H9 (cell line): ENCODE measurements at regions not wholly inside any gene's neighbourhood (a gene's known extent, or its start where the extent isn't known, plus 50 kb on each side); places are given as distances from the start of the nearest gene placed in this dataset.

Experiments
- DNase-seq: peaks from one replicate; pipeline ENCODE4 v3.0.0-alpha.2; 2017
- H2AFZ ChIP-seq: one replicate; pipeline ENCODE4 v1.6.1; 2013; ENCODE audit warnings: mild to moderate bottlenecking, low read length, control low read depth, moderate library complexity
- H2AK5ac ChIP-seq: 2 replicates; pipeline ENCODE4 v1.6.1; 2013; ENCODE audit warnings: low read length, control low read depth, mixed read lengths; ENCODE audit not compliant: insufficient read length
- H2BK120ac ChIP-seq: one replicate; pipeline ENCODE4 v1.6.1; 2013; ENCODE audit warnings: low read depth, mild to moderate bottlenecking, low read length, control low read depth, inconsistent platforms; ENCODE audit not compliant: poor library complexity, severe bottlenecking
- H2BK12ac ChIP-seq: 2 replicates; pipeline ENCODE4 v1.6.1; 2013; ENCODE audit warnings: low read length, control low read depth, mixed read lengths, low read depth; ENCODE audit not compliant: insufficient read length
- H2BK15ac ChIP-seq: 2 replicates; pipeline ENCODE4 v1.6.1; 2013; ENCODE audit warnings: low read depth, low read length, control low read depth
- H2BK20ac ChIP-seq: one replicate; pipeline ENCODE4 v1.6.1; 2013; ENCODE audit warnings: low read depth, mild to moderate bottlenecking, low read length, control low read depth, inconsistent platforms; ENCODE audit not compliant: poor library complexity, severe bottlenecking
- H2BK5ac ChIP-seq: 2 replicates; pipeline ENCODE4 v1.6.1; 2013; ENCODE audit warnings: low read length, control low read depth, mixed read lengths; ENCODE audit not compliant: insufficient read length
- H3K14ac ChIP-seq: 2 replicates; pipeline ENCODE4 v1.6.1; 2013; ENCODE audit warnings: low read length, control low read depth; ENCODE audit not compliant: insufficient read depth
- H3K18ac ChIP-seq: 2 replicates; pipeline ENCODE4 v1.6.1; 2013; ENCODE audit warnings: low read depth, mild to moderate bottlenecking, mixed read lengths, low read length, control low read depth; ENCODE audit not compliant: insufficient read length
- H3K23ac ChIP-seq: 2 replicates; pipeline ENCODE4 v1.6.1; 2013; ENCODE audit warnings: low read length, control low read depth, mixed read lengths, low read depth; ENCODE audit not compliant: insufficient read length
- H3K23me2 ChIP-seq: 2 replicates; pipeline ENCODE4 v1.6.1; 2013; ENCODE audit warnings: low read depth, mild to moderate bottlenecking, mixed read lengths, low read length, control low read depth; ENCODE audit not compliant: insufficient read length, poor library complexity, severe bottlenecking
- H3K27ac ChIP-seq: 2 replicates; pipeline ENCODE4 v1.5.1; 2013; ENCODE audit warnings: low read length, control low read depth, mixed read lengths, low read depth; ENCODE audit not compliant: insufficient read length
- H3K27me3 ChIP-seq: 2 replicates; pipeline ENCODE4 v1.6.1; 2013; ENCODE audit warnings: low read length, control low read depth, inconsistent platforms; ENCODE audit not compliant: insufficient read depth
- H3K4ac ChIP-seq: 2 replicates; pipeline ENCODE4 v1.6.1; 2013; ENCODE audit warnings: low read depth, mild to moderate bottlenecking, control low read depth, inconsistent platforms, low read length, moderate library complexity
- H3K4me1 ChIP-seq: 2 replicates; pipeline ENCODE4 v1.6.1; 2013; ENCODE audit warnings: low read length, control low read depth, inconsistent platforms; ENCODE audit not compliant: insufficient read depth
- H3K4me2 ChIP-seq: 2 replicates; pipeline ENCODE4 v1.6.1; 2013; ENCODE audit warnings: low read length, control low read depth, mixed read lengths; ENCODE audit not compliant: insufficient read length, insufficient read depth
- H3K56ac ChIP-seq: 2 replicates; pipeline ENCODE4 v1.6.1; 2013; ENCODE audit warnings: low read depth, mild to moderate bottlenecking, mixed read lengths, low read length, control low read depth; ENCODE audit not compliant: insufficient read length
- H3K79me1 ChIP-seq: 2 replicates; pipeline ENCODE4 v1.6.1; 2013; ENCODE audit warnings: low read depth, mild to moderate bottlenecking, moderate library complexity, low read length, control low read depth, inconsistent platforms; ENCODE audit not compliant: insufficient read depth, poor library complexity, severe bottlenecking
- H3K79me2 ChIP-seq: 2 replicates; pipeline ENCODE4 v1.6.1; 2013; ENCODE audit warnings: low read length, control low read depth, inconsistent platforms; ENCODE audit not compliant: insufficient read depth
- H3K9ac ChIP-seq: 2 replicates; pipeline ENCODE4 v1.6.1; 2013; ENCODE audit warnings: low read length, control low read depth, mixed read lengths; ENCODE audit not compliant: insufficient read length; ENCODE audit errors: extremely low read depth
- H3K9me3 ChIP-seq: one replicate; pipeline ENCODE4 v1.6.1; 2013; ENCODE audit warnings: low read depth, low read length, inconsistent platforms; ENCODE audit not compliant: control insufficient read depth
- H3T11ph ChIP-seq: one replicate; pipeline ENCODE4 v1.6.1; 2013; ENCODE audit warnings: mild to moderate bottlenecking, low read length, control low read depth, inconsistent platforms
- H4K20me1 ChIP-seq: one replicate; pipeline ENCODE4 v1.6.1; 2013; ENCODE audit not compliant: control insufficient read depth, insufficient read length, insufficient read depth
- H4K5ac ChIP-seq: 2 replicates; pipeline ENCODE4 v1.6.1; 2013; ENCODE audit warnings: low read depth, mild to moderate bottlenecking, mixed read lengths, low read length, control low read depth; ENCODE audit not compliant: insufficient read length
- H4K8ac ChIP-seq: replicated peaks from 2 replicates; pipeline ENCODE4 v1.6.1; 2013; ENCODE audit warnings: low read length, control low read depth, mixed read lengths, low read depth; ENCODE audit not compliant: insufficient read length
- H4K91ac ChIP-seq: 2 replicates; pipeline ENCODE4 v1.6.1; 2013; ENCODE audit warnings: low read depth, mild to moderate bottlenecking, moderate library complexity, mixed read lengths, low read length, control low read depth; ENCODE audit not compliant: insufficient read length
- H3K27ac Mint-ChIP-seq, 3 experiments: 2 replicates in 2 of 3; 3 replicates in 1 of 3; pipeline ENCODE4 v1.8.0; 2020 to 2021; ENCODE audit warnings: mixed read lengths in 3 of 3, mild to moderate bottlenecking in 1 of 3, moderate library complexity in 1 of 3
- H3K27me3 Mint-ChIP-seq: 2 replicates; pipeline ENCODE4 v1.8.0; 2021; ENCODE audit warnings: low read depth, mild to moderate bottlenecking, moderate library complexity, mixed read lengths
- H3K36me3 Mint-ChIP-seq, 3 experiments: 2 replicates in 2 of 3; 3 replicates in 1 of 3; pipeline ENCODE4 v1.8.0; 2020 to 2021; ENCODE audit warnings: low read depth in 3 of 3, mixed read lengths in 3 of 3; ENCODE audit not compliant: insufficient read depth in 1 of 3
- H3K4me1 Mint-ChIP-seq, 2 experiments: 2 replicates each; pipeline ENCODE4 v1.8.0; 2020; ENCODE audit warnings: mixed read lengths in 2 of 2
- H3K4me3 Mint-ChIP-seq, 2 experiments: 2 replicates in 1 of 2; 3 replicates in 1 of 2; pipeline ENCODE4 v1.8.0; 2020 to 2021; ENCODE audit warnings: mild to moderate bottlenecking in 2 of 2, mixed read lengths in 2 of 2, moderate library complexity in 1 of 2
- H3K9me3 Mint-ChIP-seq, 2 experiments: 2 replicates in 1 of 2; 3 replicates in 1 of 2; pipeline ENCODE4 v1.8.0; 2020; ENCODE audit warnings: mild to moderate bottlenecking in 2 of 2, mixed read lengths in 2 of 2, moderate library complexity in 1 of 2
- WGBS: extraction: QIAGEN DNeasy Blood & Tissue Kit; methylation state at CpG from one replicate; pipeline ENCODE4 v1.1.7; 2013; ENCODE audit warnings: missing lambda C conversion rate, low lambda C conversion rate, mixed read lengths; ENCODE audit not compliant: insufficient read length; ENCODE audit errors: extremely low coverage; 5-methylcytosine and 5-hydroxymethylcytosine counted together
- TF ChIP-seq, protein P1 (sequence below): fragments of 200-600 bp; sonication (generic); conservative IDR thresholded peaks from 3 replicates; pipeline ENCODE4 v1.8.0; 2021; ENCODE audit warnings: antibody characterized with exemption, mild to moderate bottlenecking

- Mint-ChIP-seq H3K9me3 (peaks cover 16 to 17% of the 10 kb centered on the region in 2 experiments), H3K27ac (peak overlapping the region in 2 of 3 experiments; percentile 12 to 96; a peak in 5 of 7 replicates), H3K4me1 (peaks cover 46 to 54% of the 10 kb centered on the region in 2 experiments), H3K4me3 (peak overlapping the region; percentile 5 to 32; a peak in 2 of 5 replicates), H3K27me3 (peaks cover 21% of the 10 kb centered on the region), H3K36me3 (peaks cover 2 to 37% (median 13%) of the 10 kb centered on the region in 3 experiments; a peak in 6 of 7 replicates)
- Histone ChIP-seq H3K23me2 (no peaks in the 10 kb centered on the region), H3K4ac (no peak overlapping the region), H3K9me3 (no peaks in the 10 kb centered on the region), H3K79me2 (no peaks in the 10 kb centered on the region), H2BK120ac (no peak overlapping the region), H4K20me1 (no peaks in the 10 kb centered on the region), H3K9ac (no peak overlapping the region), H3K4me1 (peaks cover 3% of the 10 kb centered on the region; the same call in 1 of the 2 replicates), H2BK20ac (no peak overlapping the region), H2AFZ (no peak overlapping the region), H4K91ac (no peak overlapping the region), H2BK15ac (no peak overlapping the region), H3K23ac (no peak overlapping the region), H4K8ac (no peak overlapping the region), H3T11ph (no peak overlapping the region), H3K27me3 (no peaks in the 10 kb centered on the region), H2BK12ac (no peak overlapping the region), H2BK5ac (no peak overlapping the region), H3K4me2 (no peak overlapping the region), H3K18ac (no peak overlapping the region), H3K79me1 (no peaks in the 10 kb centered on the region), H3K56ac (no peak overlapping the region), H3K14ac (no peak overlapping the region), H2AK5ac (no peak overlapping the region), H3K27ac (no peak overlapping the region), H4K5ac (no peak overlapping the region)
- WGBS, result no CpG with 5 or more reads among the region's 6 CpGs
- TF ChIP-seq, protein P1, sequence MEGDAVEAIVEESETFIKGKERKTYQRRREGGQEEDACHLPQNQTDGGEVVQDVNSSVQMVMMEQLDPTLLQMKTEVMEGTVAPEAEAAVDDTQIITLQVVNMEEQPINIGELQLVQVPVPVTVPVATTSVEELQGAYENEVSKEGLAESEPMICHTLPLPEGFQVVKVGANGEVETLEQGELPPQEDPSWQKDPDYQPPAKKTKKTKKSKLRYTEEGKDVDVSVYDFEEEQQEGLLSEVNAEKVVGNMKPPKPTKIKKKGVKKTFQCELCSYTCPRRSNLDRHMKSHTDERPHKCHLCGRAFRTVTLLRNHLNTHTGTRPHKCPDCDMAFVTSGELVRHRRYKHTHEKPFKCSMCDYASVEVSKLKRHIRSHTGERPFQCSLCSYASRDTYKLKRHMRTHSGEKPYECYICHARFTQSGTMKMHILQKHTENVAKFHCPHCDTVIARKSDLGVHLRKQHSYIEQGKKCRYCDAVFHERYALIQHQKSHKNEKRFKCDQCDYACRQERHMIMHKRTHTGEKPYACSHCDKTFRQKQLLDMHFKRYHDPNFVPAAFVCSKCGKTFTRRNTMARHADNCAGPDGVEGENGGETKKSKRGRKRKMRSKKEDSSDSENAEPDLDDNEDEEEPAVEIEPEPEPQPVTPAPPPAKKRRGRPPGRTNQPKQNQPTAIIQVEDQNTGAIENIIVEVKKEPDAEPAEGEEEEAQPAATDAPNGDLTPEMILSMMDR, result no peak
- DNase-seq, result peak; percentile 89
Measured at GRCh38 chr22:48072777-48073176, 1310.3 kb downstream of the TBC1D22A start.
